Choroid plexus epithelial cell (primary cell): ENCODE measurements at regions not wholly inside any gene's neighbourhood (a gene's known extent, or its start where the extent isn't known, plus 50 kb on each side); places are given as distances from the start of the nearest gene placed in this dataset.
"Not testable (repeated sequence)": the region's sequence is repeated elsewhere in the genome, so short reads cannot be mapped to it uniquely, and the experiment has no call there.

Experiments used
- DNase-seq: peaks from one replicate; pipeline ENCODE4 v3.0.0-alpha.2; 2010; ENCODE audit warnings: low read depth
- H3K4me3 ChIP-seq: 2 replicates; pipeline ENCODE4 v1.5.1; 2011; ENCODE audit warnings: low read depth, mild to moderate bottlenecking, control low read depth, low read length, moderate library complexity
- TF ChIP-seq, protein P1 (sequence below): conservative IDR thresholded peaks from 2 replicates; pipeline ENCODE4 v1.5.1; 2011; ENCODE audit warnings: low read depth, mild to moderate bottlenecking, control low read depth, inconsistent platforms, low read length, moderate library complexity

DNA sequence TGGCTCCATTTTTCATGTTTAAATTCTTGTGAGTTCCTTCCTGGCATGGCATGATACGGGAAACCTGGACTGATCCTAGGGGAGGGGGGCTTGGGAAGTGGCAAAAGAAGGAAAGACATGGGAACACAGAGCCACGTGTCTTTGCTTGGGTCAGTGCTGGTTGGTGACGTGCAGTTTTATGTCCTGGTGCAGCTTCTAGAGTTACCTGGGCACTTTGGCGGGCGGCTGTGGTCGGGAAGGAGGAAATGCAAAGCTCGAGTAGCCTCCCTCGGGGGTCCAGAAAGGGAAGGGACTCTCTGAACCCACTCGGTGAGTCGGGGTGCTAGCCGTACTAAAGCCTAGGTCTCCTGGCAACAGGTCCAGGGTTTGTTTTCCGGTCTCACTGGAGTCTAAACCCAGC lies 94.6 kb downstream of the APOB start:
- no peak for DNase-seq
- TF ChIP-seq, protein P1, sequence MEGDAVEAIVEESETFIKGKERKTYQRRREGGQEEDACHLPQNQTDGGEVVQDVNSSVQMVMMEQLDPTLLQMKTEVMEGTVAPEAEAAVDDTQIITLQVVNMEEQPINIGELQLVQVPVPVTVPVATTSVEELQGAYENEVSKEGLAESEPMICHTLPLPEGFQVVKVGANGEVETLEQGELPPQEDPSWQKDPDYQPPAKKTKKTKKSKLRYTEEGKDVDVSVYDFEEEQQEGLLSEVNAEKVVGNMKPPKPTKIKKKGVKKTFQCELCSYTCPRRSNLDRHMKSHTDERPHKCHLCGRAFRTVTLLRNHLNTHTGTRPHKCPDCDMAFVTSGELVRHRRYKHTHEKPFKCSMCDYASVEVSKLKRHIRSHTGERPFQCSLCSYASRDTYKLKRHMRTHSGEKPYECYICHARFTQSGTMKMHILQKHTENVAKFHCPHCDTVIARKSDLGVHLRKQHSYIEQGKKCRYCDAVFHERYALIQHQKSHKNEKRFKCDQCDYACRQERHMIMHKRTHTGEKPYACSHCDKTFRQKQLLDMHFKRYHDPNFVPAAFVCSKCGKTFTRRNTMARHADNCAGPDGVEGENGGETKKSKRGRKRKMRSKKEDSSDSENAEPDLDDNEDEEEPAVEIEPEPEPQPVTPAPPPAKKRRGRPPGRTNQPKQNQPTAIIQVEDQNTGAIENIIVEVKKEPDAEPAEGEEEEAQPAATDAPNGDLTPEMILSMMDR: no peak
- H3K4me3 ChIP-seq: no peak overlapping the region

DNA sequence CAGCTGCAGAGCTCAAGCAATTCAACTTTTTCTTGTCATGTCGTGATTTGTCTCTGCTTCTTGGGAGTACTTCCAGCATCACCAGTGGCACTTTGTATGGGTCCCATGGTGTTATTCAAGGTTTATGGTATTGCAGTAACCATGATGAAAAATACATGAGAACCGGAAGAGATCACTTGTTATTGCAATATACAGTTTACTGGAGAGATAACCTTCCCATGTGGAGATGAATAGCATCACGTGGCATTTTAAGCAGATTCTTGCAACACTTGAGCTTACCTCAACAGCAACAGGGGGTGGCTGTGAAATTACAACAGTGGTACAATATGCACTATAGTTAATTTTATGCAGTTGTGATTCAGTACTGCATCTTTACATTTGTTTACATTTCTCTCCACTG lies 97.4 kb downstream of the APOB start:
- TF ChIP-seq, protein P1: no peak
- no peak for DNase-seq
- H3K4me3 ChIP-seq: no peak overlapping the region

DNA sequence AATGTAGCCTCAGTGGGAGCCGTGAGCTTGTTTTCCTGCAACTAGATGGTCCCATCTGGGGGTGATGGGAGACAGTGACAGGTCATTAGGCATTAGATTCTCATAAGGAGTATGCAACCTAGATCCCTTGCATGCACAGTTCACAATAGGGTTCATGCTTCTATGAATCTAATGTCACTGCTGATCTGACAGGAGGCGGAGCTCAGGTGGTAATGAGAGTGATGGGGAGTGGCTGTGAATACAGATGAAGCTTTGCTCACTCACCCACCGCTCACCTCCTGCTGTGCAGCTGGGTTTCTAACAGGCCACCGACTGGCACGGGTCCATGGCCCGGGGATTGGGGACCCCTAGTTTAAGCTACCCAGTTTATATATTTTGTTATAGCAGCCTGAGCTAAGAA lies 100.2 kb downstream of the APOB start:
- H3K4me3 ChIP-seq, DNase-seq: not testable (repeated sequence)

DNA sequence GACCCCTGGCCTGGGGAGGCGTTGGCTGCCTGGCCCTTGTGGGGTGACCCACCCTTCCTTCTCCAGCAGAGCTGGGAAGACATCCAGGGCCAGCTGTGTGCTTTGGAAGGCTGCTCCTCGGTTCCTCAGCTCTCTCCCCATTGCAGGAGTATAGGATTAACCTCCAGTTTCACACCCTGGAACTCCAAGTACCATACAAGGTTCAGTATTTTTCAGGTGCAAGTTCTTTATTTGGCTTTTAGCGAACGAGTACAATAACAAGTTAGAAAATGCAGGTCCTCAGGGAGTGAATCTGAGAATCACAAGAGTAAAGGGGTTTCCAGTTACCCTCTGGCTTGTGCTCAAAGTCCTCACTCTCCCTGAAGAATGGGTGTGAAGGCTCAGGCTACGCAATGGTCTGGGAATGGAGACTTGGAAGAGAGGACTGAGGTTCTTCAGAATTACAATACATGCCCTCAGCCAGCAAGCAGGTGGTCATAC lies 101.2 kb downstream of the APOB start:
- no peak for DNase-seq
- H3K4me3 ChIP-seq: no peak overlapping the region
- TF ChIP-seq, protein P1: no peak

DNA sequence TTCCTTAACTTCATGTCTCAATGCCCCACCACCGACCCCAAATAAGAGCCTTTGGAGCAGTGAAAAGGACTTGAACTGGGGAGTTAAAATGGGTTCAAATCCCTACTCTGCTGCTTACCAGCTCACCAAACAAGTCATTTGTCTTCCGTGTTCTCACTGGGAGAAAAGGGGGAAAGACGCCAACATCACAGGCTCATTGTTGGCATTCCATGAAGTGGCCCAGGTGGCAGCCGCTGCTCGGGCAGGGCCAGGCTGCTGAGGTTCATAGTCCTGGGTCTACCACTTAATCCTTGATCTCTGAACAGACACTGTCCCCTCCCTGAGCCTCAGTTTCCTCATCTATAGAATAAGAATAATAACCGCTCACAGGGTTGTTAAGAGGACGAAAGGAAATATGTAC lies 103.0 kb downstream of the APOB start:
- TF ChIP-seq, protein P1: no peak
- H3K4me3 ChIP-seq: no peak overlapping the region
- DNase-seq: no peak

DNA sequence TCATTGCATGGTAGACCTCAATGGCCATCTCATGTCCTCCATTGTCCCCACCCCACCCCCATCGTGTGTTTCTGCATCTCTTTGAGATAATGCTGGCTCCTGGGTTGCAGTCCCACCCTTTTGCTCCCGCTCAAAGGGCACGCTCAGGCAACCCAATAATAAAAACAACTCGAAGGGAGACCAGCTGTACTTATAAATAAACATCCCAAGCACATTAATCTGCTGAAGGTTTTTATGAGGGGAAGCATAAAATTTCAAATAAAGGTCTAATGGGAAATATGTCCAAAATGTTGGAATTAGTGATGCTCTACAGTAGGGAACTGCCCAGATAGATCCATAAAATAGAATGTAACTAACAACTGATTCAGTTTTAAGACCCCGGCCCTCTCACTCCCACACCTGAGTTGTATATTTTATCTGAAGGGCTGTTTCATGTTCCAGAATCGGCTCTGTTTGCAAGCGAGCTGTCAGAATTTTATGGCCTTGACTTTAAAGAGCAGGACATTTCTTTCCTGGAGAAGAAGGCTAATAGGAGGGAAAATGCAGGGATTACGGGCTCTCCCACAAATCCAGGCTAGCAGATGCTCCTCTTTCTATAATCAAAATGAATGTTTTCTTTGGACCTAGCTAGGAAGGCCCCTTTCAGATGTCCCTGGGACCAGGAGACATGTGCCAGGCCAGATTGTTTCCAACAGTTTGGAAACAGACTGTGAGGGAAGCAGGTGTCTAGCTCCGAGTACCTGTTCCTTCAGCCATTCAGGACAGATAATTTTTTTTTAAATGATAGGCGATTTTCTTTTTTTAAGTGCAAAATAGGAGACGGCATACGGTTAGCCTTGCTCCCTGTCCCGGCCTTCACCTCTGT lies 103.7 kb downstream of the APOB start:
- H3K4me3 ChIP-seq: no peak overlapping the region
- TF ChIP-seq, protein P1: no peak
- no peak for DNase-seq

DNA sequence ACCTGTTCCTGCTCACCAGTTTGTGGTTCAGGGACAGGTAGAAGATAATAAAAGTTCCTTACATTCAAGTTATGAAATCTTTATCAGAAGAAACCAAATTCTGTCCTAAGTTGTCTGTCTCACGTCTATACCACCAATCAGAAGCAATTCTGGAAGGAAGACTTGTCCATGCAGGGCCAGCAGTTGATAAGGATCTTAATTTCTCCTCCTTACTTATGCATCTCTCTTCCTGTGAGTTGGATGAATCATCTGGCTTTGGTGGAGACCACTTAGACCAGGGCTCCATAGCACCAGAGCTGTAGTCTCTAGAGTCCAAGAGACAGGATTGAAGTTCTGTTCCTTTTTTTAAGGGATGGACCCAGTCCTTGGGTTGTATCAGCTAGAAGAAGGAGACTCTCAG lies 106.5 kb downstream of the APOB start:
- no peak overlapping the region for H3K4me3 ChIP-seq
- DNase-seq: no peak
- TF ChIP-seq, protein P1: no peak
